HG03342 (cell line): ENCODE measurements at regions not wholly inside any gene's neighbourhood (a gene's known extent, or its start where the extent isn't known, plus 50 kb on each side); places are given as distances from the start of the nearest gene placed in this dataset.
"Not testable (repeated sequence)": the region's sequence is repeated elsewhere in the genome, so short reads cannot be mapped to it uniquely, and the experiment has no call there.

Experiments used
- ATAC-seq: cut with Tn5 transposase; IDR thresholded peaks from one replicate; pipeline ENCODE4 v1.9.1; 2021; ENCODE audit warnings: mild to moderate bottlenecking, moderate library complexity; ENCODE audit not compliant: unreplicated experiment

- ATAC-seq: no peak
Measured at GRCh38 chr12:28059668-28060067, 87.1 kb upstream of the PTHLH start.

- ATAC-seq: no peak
Measured at GRCh38 chr12:28060871-28061270, 88.3 kb upstream of the PTHLH start.

- no peak for ATAC-seq
Measured at GRCh38 chr12:28063355-28063880, 90.9 kb upstream of the PTHLH start.

GRCh38 chr12:28065374-28065773, 92.8 kb upstream of the PTHLH start:
- ATAC-seq: no peak

- no peak for ATAC-seq
Measured at GRCh38 chr12:28065889-28066630, 93.5 kb upstream of the PTHLH start.

GRCh38 chr12:28066879-28067278, 94.3 kb upstream of the PTHLH start:
- ATAC-seq: no peak

- no peak for ATAC-seq
Measured at GRCh38 chr12:28068467-28068866, 95.9 kb upstream of the PTHLH start.

GRCh38 chr12:28079539-28079938, 107.0 kb upstream of the PTHLH start:
- ATAC-seq: no peak

GRCh38 chr12:28082096-28082495, 108.2 kb upstream of the CCDC91 start:
- ATAC-seq: no peak

GRCh38 chr12:28083840-28084678, 106.2 kb upstream of the CCDC91 start:
- no peak for ATAC-seq

GRCh38 chr12:28086521-28087155, 103.6 kb upstream of the CCDC91 start:
- peak; percentile 71 for ATAC-seq

- no peak for ATAC-seq
Measured at GRCh38 chr12:28088566-28089272, 101.5 kb upstream of the CCDC91 start.

- no peak for ATAC-seq
Measured at GRCh38 chr12:28089338-28089737, 100.9 kb upstream of the CCDC91 start.

- ATAC-seq: no peak
Measured at GRCh38 chr12:28090835-28091234, 99.4 kb upstream of the CCDC91 start.

GRCh38 chr12:28092396-28092795, 97.9 kb upstream of the CCDC91 start:
- no peak for ATAC-seq

- ATAC-seq: no peak
Measured at GRCh38 chr12:28096649-28097048, 93.6 kb upstream of the CCDC91 start.

- no peak for ATAC-seq
Measured at GRCh38 chr12:28097221-28097620, 93.0 kb upstream of the CCDC91 start.

GRCh38 chr12:28099245-28099644, 91.0 kb upstream of the CCDC91 start:
- not testable (repeated sequence) for ATAC-seq

GRCh38 chr12:28099871-28100270, 90.4 kb upstream of the CCDC91 start:
- no peak for ATAC-seq

GRCh38 chr12:28100717-28101116, 89.5 kb upstream of the CCDC91 start:
- ATAC-seq: no peak

GRCh38 chr12:28104316-28104715, 85.9 kb upstream of the CCDC91 start:
- no peak for ATAC-seq
